Lower lobe of right lung (tissue), 2 donors: ENCODE measurements at regions not wholly inside any gene's neighbourhood (a gene's known extent, or its start where the extent isn't known, plus 50 kb on each side); places are given as distances from the start of the nearest gene placed in this dataset.

Experiments used
- ATAC-seq, 2 donors: fragments of 200-7000 bp; cut with Tn5 transposase; one replicate each; pipeline ENCODE4 v1.9.1; 2020 to 2022; ENCODE audit warnings: mild to moderate bottlenecking in 2 of 2, moderate library complexity in 2 of 2
- DNase-seq: peaks from one replicate; pipeline ENCODE4 v3.0.0-alpha.2; 2020
- H3K27ac ChIP-seq: fragments of 200-600 bp; one replicate; pipeline ENCODE4 v1.8.0; 2022
- H3K27me3 ChIP-seq: fragments of 200-600 bp; one replicate; pipeline ENCODE4 v1.8.0; 2022; ENCODE audit warnings: low read depth
- H3K36me3 ChIP-seq: fragments of 200-600 bp; one replicate; pipeline ENCODE4 v1.8.0; 2022; ENCODE audit warnings: mild to moderate bottlenecking
- H3K4me1 ChIP-seq: fragments of 200-600 bp; one replicate; pipeline ENCODE4 v1.8.0; 2022
- H3K4me3 ChIP-seq: fragments of 200-600 bp; one replicate; pipeline ENCODE4 v1.8.0; 2022; ENCODE audit warnings: mild to moderate bottlenecking
- H3K9me3 ChIP-seq: fragments of 200-600 bp; one replicate; pipeline ENCODE4 v1.8.0; 2022
- intact Hi-C: fragments of 100-400 bp; cut with DNase I; formaldehyde crosslinking; loops from one replicate; pipeline ENCODE4 v1.11.0; 2022
- TF ChIP-seq, protein P1 (sequence below): fragments of 200-600 bp; IDR thresholded peaks from one replicate; pipeline ENCODE4 v1.8.0; 2022; ENCODE audit warnings: antibody characterized with exemption, mild to moderate bottlenecking
- donor health status: DM: no; HTN: yes; CAD: no; lungs with severe emphysema.

DNA sequence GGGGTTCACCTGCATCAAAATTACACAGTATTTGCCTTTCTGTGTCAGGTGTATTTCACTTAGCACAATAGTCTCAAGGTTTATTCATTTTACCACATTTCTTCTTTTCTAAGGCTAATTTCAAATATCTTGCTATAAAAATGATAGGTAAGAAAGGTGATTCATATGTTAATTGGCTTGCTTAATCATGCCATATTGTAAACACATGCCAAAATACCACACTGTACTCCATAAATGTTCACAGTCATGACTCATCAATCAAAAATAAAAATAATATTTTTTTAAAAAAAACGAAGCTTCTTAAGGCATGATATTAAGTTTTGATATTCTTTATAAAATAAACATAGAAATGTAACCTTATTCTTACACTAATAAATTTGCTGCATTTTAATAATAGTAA lies 947.1 kb downstream of the GRM8 start:
- H3K9me3 ChIP-seq: no peaks in the 10 kb centered on the region
- TF ChIP-seq, protein P1, sequence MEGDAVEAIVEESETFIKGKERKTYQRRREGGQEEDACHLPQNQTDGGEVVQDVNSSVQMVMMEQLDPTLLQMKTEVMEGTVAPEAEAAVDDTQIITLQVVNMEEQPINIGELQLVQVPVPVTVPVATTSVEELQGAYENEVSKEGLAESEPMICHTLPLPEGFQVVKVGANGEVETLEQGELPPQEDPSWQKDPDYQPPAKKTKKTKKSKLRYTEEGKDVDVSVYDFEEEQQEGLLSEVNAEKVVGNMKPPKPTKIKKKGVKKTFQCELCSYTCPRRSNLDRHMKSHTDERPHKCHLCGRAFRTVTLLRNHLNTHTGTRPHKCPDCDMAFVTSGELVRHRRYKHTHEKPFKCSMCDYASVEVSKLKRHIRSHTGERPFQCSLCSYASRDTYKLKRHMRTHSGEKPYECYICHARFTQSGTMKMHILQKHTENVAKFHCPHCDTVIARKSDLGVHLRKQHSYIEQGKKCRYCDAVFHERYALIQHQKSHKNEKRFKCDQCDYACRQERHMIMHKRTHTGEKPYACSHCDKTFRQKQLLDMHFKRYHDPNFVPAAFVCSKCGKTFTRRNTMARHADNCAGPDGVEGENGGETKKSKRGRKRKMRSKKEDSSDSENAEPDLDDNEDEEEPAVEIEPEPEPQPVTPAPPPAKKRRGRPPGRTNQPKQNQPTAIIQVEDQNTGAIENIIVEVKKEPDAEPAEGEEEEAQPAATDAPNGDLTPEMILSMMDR: no peak
- H3K4me1 ChIP-seq: no peaks in the 10 kb centered on the region
- H3K27me3 ChIP-seq: no peaks in the 10 kb centered on the region
- ATAC-seq (no peak), DNase-seq (no peak)
- H3K36me3 ChIP-seq: no peaks in the 10 kb centered on the region
- H3K4me3 ChIP-seq: no peak overlapping the region
- intact Hi-C loops: no loop called here
- H3K27ac ChIP-seq: no peak overlapping the region

- Histone ChIP-seq H3K9me3 (no peaks in the 10 kb centered on the region), H3K27ac (no peak overlapping the region), H3K4me1 (no peaks in the 10 kb centered on the region), H3K4me3 (no peak overlapping the region), H3K27me3 (no peaks in the 10 kb centered on the region), H3K36me3 (no peaks in the 10 kb centered on the region)
- intact Hi-C loops: no loop called here
- DNase-seq: no peak
- ATAC-seq: no peak
- TF ChIP-seq, protein P1: no peak
Observed at GRCh38 chr7:126303926-126304325, 948.8 kb downstream of the GRM8 start.

DNA sequence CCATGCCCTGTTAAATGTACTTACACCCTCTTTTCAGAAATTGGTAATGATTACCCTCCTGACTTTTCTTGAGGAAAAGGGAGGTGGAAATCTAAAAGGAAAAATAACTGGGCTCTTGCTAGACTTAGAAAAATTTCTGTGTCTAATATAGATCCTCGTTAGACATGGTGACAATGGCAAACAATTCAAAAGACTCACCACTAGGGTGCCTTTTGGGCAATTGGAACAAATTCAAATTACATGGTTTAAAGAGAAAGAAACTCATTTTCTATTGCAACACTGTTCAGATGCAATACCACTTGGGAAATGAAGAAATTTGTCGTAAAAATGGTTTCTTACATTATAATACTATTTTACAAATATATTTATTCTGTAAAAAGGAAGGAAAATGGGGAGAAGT lies 950.1 kb downstream of the GRM8 start:
- intact Hi-C loops: no loop called here
- DNase-seq (no peak), ATAC-seq (no peak)
- Histone ChIP-seq H3K27me3 (no peaks in the 10 kb centered on the region), H3K4me3 (no peak overlapping the region), H3K4me1 (no peaks in the 10 kb centered on the region), H3K36me3 (no peaks in the 10 kb centered on the region), H3K27ac (no peak overlapping the region), H3K9me3 (no peaks in the 10 kb centered on the region)
- TF ChIP-seq, protein P1: no peak

DNA sequence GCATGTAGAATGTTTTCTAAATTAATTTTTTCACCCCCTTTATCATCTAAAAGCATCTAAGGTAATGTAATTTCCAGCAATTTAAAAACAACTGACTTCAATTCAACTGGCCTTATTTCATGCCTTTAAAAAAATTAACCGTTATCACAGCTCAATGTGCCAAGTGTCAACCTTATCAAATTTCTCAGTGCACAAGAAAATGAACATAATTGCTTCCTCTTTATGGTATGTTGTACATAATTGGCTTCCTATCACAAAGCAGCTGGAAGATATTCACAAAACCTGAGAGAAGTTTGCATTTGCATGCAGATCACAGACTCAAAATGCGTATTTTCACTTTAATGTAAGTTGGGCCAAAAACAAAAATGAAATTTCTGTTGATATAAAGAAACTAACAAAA lies 966.4 kb downstream of the GRM8 start:
- DNase-seq (no peak), ATAC-seq (no peak)
- Histone ChIP-seq H3K36me3 (no peaks in the 10 kb centered on the region), H3K27me3 (no peaks in the 10 kb centered on the region), H3K4me1 (no peaks in the 10 kb centered on the region), H3K9me3 (no peaks in the 10 kb centered on the region), H3K27ac (no peak overlapping the region), H3K4me3 (no peak overlapping the region)
- TF ChIP-seq, protein P1: no peak
- intact Hi-C loops: no loop called here

DNA sequence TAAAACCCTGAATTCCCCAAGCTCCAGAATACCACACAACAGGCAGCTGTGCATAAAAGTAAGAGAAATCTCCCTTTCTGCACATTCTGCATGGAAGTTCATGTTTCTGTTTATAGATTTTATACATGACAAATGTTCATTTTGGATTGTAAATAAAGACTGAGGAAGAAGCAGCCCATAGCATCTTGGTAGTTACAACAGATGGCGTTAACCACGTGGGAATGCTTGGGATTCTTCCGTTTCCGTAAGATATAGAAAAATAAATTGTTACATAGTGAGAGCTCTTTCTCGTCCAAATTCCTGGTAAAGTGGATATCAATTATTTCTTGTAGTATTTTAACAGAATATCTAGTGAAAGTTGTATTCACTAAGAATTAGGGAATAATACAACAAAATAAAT lies 1016.5 kb downstream of the GRM8 start:
- no peak overlapping the region for H3K4me3 ChIP-seq
- no peaks in the 10 kb centered on the region for H3K9me3 ChIP-seq
- H3K4me1 ChIP-seq: no peaks in the 10 kb centered on the region
- intact Hi-C loops: no loop called here
- H3K27ac ChIP-seq: no peak overlapping the region
- no peak for DNase-seq
- TF ChIP-seq, protein P1: no peak
- no peaks in the 10 kb centered on the region for H3K27me3 ChIP-seq
- no peaks in the 10 kb centered on the region for H3K36me3 ChIP-seq
- ATAC-seq: no peak
